ENCODE measurements at regions not wholly inside any gene's neighbourhood (a gene's known extent, or its start where the extent isn't known, plus 50 kb on each side); places are given as distances from the start of the nearest gene placed in this dataset.

DNA sequence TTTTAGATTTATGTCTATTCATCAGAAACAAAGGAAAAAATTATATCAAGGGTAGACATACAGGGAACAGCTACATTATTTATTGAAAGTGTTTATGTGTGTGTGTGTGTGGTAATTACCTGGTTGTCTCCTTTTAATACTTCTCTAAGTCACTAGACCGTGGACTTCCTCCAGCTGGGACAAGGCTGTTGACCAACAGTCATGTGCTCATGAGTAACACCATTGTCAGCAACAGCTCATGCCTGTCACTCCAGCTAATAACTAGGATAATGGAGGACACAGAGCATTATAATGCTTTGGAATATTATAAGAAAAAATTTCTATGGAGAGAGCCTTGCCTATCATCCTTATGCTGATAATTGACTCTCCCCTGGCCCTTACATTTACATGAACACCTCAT is 125.3 kb upstream of the SALL1 start:
- TF ChIP-seq CTCF (IDR thresholded peaks at IDR 0.05; ENCODE audit: poor library complexity) (no peak), EZH2 (IDR thresholded peaks at IDR 0.05; ENCODE audit: borderline replicate concordance) (no peak), EZH2phosphoT487 (IDR thresholded peaks at IDR 0.05; ENCODE audit: low read depth, severe bottlenecking, unreplicated experiment) (no peak)
